GM19035 (cell line): ENCODE measurements at regions not wholly inside any gene's neighbourhood (a gene's known extent, or its start where the extent isn't known, plus 50 kb on each side); places are given as distances from the start of the nearest gene placed in this dataset.

Experiments used
- ATAC-seq: cut with Tn5 transposase; IDR thresholded peaks from one replicate; pipeline ENCODE4 v1.9.1; 2021; ENCODE audit not compliant: unreplicated experiment

DNA sequence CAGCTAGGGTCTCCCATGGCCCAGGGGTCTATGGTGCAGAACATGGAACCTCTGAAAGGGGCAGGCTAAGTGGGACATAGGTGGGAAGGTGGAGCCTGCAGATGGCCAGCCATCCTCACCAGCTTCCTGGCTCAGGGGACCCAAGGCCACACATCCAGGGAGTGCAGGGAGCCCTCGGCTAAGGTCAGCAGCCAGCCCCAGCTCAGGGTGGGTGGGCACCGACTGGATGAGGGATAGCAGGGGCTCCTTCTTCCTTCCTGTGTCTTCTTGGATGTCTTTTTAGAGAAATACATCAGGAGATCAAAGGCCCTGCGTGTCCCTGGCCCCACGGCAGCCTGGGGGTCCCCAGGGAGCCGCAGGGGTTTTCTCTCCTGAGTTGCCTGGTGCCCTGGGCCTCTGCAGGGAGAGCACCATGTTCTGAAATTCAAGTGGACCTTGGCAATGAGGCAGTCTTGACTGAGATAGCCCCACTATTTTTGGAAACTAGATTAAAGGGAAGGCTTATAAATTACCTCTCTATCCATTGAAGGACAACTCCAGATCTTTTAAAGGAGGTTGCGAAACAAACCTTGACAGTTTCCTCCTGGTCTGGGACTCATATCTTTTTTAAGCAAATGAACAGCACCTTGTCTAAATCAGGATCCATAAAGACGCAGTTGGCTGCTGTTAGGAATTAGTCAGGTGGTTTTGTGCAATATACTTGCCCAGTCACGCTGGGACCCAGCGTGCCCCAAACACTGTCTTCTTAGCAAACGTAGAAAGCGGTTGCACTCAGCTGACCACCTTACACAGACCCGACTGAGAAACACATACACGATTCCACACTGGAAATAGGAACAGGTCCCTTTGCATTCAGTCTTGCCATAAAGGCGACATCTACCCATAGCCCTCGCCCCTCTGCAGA, 242.3 kb downstream of the TOMM20 start:
- ATAC-seq: no peak

DNA sequence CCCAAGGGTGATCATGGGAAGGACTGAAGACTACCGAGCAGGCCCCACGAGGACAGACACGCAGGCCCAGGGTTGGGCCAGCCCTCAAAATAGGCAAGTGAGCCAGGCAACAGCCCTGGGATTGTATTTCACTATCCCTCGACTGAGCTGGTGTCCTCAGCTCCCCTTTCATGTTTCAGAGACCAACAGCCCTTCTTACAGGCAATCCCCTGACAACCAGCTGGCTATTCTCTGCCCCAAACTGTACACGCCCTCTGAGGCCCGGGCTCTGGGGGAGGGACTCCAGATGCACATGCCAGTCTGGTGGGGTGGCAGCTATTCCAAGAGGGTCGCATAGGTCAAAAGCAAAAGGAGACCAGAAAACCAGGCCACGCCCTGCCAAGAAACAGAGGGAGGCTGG, 243.0 kb downstream of the TOMM20 start:
- ATAC-seq: no peak

DNA sequence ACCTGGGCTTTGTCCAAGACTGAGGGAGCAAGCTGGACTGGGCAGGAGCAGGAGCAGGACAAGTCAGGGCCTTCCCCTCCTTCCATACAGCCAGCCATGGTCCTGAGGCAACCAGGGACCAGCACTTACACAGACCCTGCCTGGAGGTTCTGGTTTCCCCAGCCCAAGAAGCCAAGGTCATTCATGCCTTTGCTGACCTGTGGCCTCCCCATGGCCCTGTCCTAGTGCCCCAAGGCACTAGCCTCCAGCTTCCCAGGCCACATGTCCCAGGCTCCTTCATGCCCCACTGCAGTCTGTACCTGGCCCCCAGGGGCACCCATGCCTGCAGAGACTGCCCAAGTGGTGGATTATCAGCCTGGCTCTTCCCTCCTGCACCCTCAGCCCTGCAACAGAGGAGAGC, 243.9 kb downstream of the TOMM20 start:
- no peak for ATAC-seq

DNA sequence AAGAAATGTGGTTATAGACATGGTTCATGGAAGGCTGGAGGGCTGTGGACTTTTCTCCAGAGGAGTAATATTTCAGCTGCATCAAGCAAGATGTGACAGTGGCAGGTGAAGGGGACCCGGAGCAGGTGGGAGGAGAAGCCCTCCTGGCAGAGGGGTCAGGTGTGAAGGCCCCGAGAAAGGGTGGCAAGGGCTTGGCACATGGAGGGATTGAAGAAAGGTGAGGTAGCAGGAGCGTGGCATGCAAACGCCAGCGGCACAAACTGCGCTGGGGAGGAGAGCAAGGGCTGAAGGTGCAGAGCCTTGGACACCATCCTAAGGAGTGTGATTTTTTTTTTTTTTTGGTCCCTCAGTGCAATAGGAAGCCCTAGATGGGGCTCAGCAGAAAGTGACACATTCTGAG, 244.6 kb downstream of the TOMM20 start:
- no peak for ATAC-seq

DNA sequence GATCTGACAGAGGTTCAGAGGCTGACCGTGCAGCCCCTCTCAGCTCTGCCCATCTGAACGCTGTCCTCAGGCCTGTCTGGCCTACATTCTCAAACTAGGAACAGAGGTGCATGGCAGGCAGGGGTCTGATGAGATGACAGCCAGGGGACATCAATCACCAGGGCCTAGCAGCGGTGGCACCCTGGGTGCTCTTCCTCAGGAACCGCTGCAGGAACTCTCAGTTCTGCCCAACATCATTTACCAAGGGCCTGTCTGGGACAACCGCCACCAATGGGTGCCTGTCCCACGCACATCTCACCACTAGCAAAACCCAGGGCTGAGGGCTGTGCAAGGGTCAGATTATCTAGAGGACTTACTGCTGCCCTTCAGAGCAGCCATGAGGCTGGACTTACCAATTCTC, 245.7 kb downstream of the TOMM20 start:
- no peak for ATAC-seq

DNA sequence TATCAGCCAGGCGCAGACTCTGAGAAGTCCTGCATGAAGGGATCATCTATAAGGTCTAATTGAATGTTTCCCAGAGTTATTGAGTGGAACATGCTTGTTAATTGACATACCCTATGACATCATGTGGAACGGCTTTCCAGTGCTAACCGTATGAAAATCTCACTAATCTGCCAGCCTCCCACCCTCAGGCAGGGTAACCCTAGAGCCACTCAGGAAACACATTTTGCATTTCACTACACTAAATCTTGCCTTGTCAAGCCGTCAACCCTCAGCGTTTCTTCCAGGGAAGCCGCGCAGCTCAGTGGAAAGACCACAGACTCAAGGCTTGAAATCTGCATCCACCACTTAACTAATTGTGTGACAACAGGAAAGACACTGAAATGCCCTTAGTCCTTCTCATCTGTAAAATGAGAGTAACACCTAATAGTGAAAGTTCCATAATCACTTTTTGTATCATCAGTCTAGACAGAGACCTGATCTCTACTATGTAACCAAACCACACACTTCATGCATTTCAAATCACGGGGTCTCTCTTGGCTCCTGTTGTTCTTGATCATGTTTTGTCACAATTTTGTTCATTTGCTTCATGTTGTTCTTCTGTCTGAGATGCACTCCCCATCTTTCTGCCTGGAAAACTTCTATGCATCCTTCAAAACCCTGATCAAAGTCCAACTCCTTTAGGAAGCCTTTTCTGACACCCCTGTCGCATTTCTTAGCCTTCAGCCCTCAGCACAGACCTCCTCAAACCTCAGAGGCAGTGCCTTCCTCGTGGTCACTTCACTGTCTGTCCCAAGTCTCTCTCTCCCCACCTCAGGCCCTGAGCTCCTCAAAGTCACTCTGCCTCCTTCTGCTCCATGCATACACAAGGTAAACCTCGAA, 246.5 kb downstream of the TOMM20 start:
- peak; percentile 74 for ATAC-seq

DNA sequence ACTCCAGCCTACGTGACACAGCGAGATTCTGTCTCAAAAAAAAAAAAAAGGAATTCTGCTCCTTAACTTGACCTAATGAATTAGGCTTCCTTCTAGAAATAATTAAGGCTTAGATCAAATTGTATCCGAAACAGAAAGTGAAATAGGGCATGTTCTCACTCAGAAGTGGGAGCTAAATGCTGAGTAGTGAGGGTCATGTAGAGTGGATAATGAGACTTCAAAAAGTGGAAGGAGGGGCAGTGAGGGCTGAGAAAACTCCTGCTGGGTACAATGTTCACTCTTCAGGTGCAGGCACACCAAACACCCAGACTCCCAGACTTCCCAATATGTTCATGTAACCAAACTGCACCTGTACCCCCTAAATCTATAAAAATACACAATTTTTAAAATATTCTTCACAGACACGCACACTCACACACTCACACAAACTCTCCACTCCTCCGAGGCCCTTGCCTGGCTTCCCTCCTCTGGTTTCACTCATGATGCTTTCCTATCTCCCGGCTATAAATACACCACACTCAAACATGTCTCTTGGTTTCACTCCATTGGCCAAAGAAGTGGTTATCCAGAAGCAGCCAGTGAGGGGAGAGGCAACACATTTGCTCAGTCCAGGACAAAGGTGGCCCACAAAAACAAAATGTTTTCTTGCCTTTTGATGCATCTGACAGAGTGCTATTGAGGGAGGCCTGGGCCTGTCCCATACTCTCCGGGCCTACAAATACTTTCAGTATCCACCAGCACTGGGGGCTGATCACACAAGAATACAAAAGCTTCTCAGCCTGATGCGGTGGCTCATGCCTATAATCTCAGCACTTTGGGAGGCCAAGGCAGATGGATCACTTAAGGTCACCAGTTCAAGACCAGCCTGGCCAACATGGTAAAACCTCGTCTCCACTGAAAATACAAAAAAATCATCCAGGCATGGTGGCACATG, 249.2 kb downstream of the TOMM20 start:
- ATAC-seq: no peak

DNA sequence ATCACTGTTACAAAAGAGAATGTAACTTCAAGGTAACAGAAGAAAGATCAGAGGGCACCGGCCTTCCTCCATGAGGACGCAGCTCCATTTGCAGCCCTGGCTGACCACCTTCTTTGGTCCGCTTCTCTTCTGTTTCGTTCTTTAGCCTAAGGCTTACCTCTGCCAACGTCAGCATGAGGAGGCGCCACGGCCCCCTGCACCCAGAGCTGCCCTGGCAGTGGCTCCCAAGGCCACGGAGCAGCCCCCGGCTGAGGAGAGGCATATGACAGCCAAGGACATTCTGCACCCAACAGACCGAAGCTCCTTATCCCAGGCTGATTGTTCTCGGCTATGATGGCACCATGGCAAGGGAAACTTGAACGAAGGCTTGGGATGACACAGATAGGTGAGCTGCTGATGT, 250.3 kb downstream of the TOMM20 start:
- ATAC-seq: no peak

DNA sequence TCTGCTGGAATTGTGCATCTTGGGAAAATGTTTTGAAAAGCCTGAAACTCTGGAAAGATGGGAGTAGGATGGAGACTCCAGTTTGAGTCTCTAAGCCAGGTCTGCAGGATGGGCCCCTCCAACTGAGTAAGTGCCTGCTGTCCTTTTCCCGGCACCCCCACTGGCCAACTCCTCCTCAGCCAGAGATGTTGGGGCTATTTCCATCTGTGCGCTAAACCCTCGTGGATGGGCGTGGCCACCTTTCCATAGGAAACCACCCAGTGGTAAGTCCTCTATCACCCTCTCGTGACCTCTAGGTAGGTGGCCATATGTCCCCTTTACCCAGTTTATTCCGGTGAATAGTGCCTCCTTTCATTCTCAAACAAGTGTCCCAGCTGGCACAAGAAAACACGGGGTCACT, 250.9 kb downstream of the TOMM20 start:
- no peak for ATAC-seq

DNA sequence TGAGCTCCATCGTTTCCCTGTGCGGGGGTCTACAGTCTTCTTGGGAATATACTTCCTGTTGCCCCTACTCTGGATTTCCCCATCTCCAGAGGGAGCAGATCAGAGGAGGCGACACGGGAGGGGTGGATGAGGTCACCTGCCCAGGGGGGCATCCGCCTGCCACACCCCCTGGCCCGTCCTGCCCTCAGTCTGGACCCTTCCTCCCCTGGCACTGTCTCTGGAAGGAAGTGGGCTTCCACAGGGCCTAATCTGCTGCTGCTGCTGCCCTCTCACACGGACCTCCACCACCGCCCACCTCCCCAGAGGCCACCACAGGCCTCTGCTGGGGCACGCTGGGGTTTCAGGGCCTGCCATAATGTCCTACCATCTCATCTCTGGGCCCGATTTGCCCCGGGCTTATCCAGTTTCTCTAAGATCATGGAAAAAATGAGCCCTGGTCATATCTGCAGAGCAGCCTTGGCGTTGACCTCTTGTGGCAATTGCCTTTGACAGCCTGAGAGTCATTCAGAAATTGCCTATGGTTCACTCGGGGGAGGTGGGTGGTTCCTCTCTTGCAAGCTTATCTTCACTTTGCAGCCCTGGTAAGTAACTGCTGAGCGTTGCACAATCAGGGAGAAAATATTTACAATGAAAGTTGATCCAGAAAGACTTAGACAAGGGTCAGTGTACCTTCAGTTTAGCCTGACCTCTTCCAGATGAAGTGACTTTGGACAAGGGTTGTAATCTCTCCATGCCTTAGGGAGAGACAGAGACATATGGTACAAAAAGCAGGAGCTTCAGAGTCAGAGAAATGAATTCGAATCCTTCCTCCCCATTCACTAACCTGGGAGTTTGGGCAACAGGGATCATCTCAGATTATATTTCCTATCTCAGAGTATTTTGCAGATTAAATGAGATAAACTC, 252.4 kb downstream of the TOMM20 start:
- ATAC-seq: no peak

DNA sequence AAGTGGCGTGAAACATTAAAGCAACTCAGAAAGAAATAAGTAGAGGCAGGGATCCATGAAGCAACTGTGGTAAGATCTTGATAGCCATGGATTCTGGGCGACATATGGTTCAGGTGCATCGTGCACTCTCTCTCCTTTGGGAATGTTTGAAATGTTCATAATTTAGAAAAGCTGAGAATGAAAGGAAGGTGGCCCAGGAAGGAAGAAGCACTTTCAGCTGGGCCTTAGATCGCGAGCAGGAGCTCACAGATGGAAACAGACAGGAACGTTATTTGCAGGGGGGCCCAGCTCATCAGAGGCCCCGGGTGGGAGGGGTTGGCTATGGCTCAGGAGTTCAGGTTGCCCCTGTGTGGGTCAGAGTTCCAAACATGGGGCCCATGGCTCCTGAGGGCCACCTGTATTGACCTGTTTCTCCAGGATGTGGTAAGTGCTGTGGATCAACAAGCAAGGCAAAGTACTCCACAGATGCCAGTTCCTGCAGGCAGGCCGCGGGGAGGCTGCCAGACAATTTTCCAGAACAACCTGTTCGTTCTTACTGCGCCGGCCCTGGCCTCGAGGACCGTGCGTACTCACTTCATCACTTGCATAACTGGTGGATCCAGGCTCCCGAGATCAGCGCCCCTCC, 253.2 kb downstream of the TOMM20 start:
- ATAC-seq: no peak

DNA sequence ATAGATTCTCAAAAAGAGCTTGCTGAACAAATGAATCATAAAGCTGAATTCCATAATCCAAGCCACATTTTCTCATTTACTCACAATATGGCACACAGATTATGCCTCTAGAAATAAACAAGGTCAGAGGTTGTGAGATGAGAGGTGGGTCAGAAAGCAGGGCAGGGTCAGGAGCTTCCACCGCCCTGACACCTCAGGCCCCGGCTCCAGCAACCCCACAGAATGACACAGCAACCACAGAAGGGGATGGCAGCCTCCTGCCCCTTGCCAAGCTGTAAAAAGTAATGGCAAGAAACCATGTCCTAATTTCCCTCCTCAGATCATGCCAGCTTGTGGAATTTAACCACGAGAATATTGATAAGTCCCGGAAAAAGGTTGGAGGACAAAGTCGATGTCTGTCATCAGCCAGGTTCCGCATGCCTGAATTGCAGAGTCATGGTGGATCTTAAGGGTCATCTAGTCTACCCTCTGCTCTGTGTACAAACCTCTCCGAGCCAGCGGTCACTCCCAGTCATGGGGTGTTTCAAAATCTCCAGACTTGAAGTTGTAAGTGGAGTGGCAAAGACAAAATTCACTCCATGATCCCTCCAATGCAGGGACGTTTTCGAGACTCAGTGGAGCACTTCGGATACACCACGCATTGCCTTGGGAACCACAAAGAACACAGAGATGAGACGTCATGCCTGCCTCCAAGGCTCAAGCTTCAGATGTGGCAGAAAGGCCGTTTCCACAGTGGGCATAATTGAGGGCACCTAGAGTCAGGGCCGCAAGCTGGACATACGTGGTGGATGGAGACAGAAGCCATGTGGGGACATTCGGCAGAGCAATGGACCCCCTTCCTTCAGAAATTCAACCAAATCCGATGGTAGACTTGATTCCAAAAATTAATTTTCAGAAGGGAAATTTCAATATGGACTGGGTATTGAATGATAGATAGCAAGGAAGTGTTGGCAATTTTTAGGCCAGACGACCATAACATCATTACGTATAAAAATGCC, 254.0 kb downstream of the TOMM20 start:
- no peak for ATAC-seq

DNA sequence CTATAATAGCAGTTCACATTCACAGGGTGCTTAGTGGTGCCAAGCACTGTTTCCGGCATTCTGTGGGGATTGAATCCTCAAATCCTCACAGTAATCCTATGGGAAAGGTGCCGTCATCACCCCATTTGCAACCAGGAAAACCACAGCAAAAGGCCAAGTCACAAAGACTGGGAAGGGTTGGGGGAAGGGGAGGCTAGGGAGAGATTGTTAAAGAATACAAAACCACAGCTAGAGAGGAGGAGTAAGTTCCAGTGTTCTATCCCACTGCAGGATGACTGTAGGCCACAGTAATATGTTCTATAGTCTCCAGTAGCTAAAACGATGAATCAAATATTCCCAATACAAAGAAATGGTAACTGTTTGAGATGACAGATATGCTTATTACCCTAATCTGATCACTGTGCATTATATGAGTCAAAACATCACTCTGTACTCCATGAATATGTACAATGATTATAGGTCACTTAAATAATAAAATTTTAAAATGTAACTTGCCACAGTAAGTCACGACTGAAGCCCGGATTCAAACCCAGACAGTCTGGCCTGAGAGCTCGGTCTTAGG, 256.8 kb downstream of the TOMM20 start:
- ATAC-seq: no peak

DNA sequence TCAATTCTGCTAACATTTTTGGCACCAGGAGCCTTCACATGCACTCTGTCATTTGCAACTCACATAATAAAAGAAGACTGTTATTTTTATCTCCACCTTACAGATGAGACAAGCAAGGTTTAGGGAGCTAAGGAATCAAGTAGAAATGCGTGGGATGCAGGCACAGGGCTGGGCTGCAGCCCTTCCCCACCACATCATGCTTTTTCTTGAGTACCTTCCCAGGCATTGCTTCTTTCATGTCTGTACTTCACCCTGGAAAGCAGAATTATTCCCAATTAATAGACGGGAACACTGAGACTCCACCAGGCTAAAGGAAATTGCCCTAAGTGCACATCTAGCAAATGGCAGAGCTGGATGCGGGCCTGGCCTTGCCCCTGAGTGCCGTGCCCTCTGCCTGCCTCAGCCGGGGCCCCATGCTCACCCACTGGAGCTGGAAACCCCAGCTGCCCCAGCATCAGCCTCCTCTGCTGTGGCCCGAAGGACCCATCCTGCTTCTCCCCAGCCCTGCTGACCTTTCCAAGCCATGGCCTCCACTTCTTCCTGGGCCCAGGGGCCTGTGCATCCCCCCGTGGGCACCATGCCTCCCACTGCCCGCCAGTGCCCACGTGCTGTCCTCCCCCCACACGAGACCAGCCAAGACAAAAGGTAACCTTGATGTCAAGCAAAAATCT, 257.5 kb downstream of the TOMM20 start:
- ATAC-seq: no peak

DNA sequence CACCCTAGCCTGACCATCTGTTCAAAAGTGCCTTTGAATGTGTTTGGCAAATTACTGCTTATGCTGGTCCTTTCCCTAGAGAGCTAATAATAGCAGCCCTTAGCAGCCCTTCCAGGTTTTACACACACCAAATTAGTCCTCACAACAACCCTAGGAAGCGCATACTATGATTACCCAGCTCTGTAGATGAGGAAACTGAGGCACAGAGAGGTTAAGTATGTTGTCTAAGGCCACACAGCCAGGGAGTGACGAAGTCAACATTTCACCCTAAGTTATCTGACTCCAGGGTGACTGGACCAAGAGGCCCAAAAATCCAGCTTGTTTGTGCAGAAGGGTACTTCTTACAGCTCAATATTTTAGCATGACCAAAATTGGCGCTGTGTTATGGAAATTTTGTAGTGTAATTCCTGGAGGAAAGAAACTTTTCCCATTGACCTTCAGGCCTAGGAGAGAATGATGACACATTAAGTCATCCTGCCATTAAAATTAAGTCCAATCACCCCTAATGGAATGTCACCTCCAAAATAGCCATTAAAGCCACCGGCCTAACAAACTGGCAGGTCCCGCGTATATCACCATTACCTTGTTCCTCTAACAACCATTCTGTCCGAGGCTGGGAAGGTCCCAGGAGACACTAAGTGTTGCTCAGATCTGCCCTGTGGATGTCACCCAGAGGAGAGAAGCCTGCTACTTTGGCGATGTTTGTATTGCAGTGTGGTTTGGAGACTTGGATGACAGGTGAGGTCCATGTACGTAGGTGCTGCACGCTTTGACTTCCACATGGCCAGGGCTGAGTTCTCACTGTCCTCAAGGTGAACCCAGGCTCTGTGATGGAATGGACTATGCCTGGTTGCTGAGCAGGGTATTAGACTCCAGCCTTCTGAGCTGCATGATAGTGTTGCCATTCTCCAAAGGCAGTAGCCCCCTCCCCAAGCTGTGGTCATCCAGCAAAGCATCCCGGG, 258.3 kb downstream of the TOMM20 start:
- ATAC-seq: no peak
